SH-SY5Y (cell line): ENCODE measurements at regions not wholly inside any gene's neighbourhood (a gene's known extent, or its start where the extent isn't known, plus 50 kb on each side); places are given as distances from the start of the nearest gene placed in this dataset.

ENCODE experiments used
- GATA2 ChIP-seq: IDR thresholded peaks from 2 replicates; pipeline ENCODE4 v1.6.1; 2011; ENCODE audit warnings: mild to moderate bottlenecking, low read depth, low read length
- GATA3 ChIP-seq: IDR thresholded peaks from 2 replicates; pipeline ENCODE4 v1.6.1; 2011; ENCODE audit warnings: low read depth, mild to moderate bottlenecking, low read length, moderate library complexity

- TF ChIP-seq GATA2 (no peak), GATA3 (no peak)
Measured at GRCh38 chr2:42879121-42879705, 86.8 kb upstream of the HAAO start.
